Neural progenitor cell (in vitro differentiated cells): ENCODE measurements at regions not wholly inside any gene's neighbourhood (a gene's known extent, or its start where the extent isn't known, plus 50 kb on each side); places are given as distances from the start of the nearest gene placed in this dataset.

Experiments
- DNase-seq: peaks from one replicate; pipeline ENCODE4 v3.0.0-alpha.2; 2016; ENCODE audit warnings: low spot score
- H2AFZ ChIP-seq: fragments of 200-600 bp; sonication (generic); replicated peaks from 2 replicates; pipeline ENCODE4 v1.6.1; 2016; ENCODE audit warnings: antibody characterized with exemption
- H3F3A ChIP-seq: fragments of 200-600 bp; sonication (generic); 2 replicates; pipeline ENCODE4 v1.6.1; 2016; ENCODE audit warnings: antibody characterized with exemption, low read depth
- H3K27ac ChIP-seq: fragments of 200-600 bp; sonication (generic); 2 replicates; pipeline ENCODE4 v1.5.1; 2016; ENCODE audit warnings: mild to moderate bottlenecking
- H3K27me3 ChIP-seq: fragments of 200-600 bp; sonication (generic); 2 replicates; pipeline ENCODE4 v1.6.1; 2016; ENCODE audit warnings: mild to moderate bottlenecking, moderate library complexity
- H3K36me3 ChIP-seq: fragments of 200-600 bp; sonication (generic); 2 replicates; pipeline ENCODE4 v1.5.1; 2016
- H3K4me1 ChIP-seq: fragments of 200-600 bp; sonication (generic); 2 replicates; pipeline ENCODE4 v1.6.1; 2016; ENCODE audit warnings: mixed run types
- H3K4me2 ChIP-seq: fragments of 200-600 bp; sonication (generic); 2 replicates; pipeline ENCODE4 v1.6.1; 2016
- H3K4me3 ChIP-seq: fragments of 200-600 bp; sonication (generic); 2 replicates; pipeline ENCODE4 v1.5.1; 2016
- H3K79me2 ChIP-seq: fragments of 200-600 bp; sonication (generic); 2 replicates; pipeline ENCODE4 v1.6.1; 2016; ENCODE audit warnings: low read depth
- H3K9ac ChIP-seq: fragments of 200-600 bp; sonication (generic); 2 replicates; pipeline ENCODE4 v1.6.1; 2016
- H3K9me3 ChIP-seq: fragments of 200-600 bp; sonication (generic); 2 replicates; pipeline ENCODE4 v1.5.1; 2016; ENCODE audit warnings: low read depth
- H4K20me1 ChIP-seq: fragments of 200-600 bp; sonication (generic); 2 replicates; pipeline ENCODE4 v1.6.1; 2016; ENCODE audit warnings: low read depth
- H3K27ac Mint-ChIP-seq: 3 replicates; pipeline ENCODE4 v1.8.0; 2021; ENCODE audit warnings: mixed read lengths
- H3K27me3 Mint-ChIP-seq: 2 replicates; pipeline ENCODE4 v1.8.0; 2022; ENCODE audit warnings: low read depth, mild to moderate bottlenecking, inconsistent platforms, moderate library complexity, mixed read lengths; ENCODE audit not compliant: insufficient read depth
- H3K36me3 Mint-ChIP-seq: 3 replicates; pipeline ENCODE4 v1.8.0; 2021; ENCODE audit warnings: mixed read lengths
- H3K4me1 Mint-ChIP-seq: 3 replicates; pipeline ENCODE4 v1.8.0; 2021; ENCODE audit warnings: mixed read lengths
- H3K4me3 Mint-ChIP-seq: 3 replicates; pipeline ENCODE4 v1.8.0; 2021; ENCODE audit warnings: mild to moderate bottlenecking, moderate library complexity, mixed read lengths
- H3K9me3 Mint-ChIP-seq: 3 replicates; pipeline ENCODE4 v1.8.0; 2020; ENCODE audit warnings: mixed read lengths
- EZH2 ChIP-seq: fragments of 200-600 bp; sonication (generic); IDR thresholded peaks from 2 replicates; pipeline ENCODE4 v1.6.1; 2017; ENCODE audit warnings: antibody characterized with exemption, mild to moderate bottlenecking, moderate library complexity
- EZH2phosphoT487 ChIP-seq: fragments of 200-600 bp; sonication (generic); IDR thresholded peaks from 2 replicates; pipeline ENCODE4 v1.6.1; 2017; ENCODE audit warnings: antibody characterized with exemption
- TF ChIP-seq, protein P1 (sequence below): fragments of 200-600 bp; sonication (generic); IDR thresholded peaks from 2 replicates; pipeline ENCODE4 v1.5.1; 2017; ENCODE audit warnings: antibody characterized with exemption, mild to moderate bottlenecking

DNA sequence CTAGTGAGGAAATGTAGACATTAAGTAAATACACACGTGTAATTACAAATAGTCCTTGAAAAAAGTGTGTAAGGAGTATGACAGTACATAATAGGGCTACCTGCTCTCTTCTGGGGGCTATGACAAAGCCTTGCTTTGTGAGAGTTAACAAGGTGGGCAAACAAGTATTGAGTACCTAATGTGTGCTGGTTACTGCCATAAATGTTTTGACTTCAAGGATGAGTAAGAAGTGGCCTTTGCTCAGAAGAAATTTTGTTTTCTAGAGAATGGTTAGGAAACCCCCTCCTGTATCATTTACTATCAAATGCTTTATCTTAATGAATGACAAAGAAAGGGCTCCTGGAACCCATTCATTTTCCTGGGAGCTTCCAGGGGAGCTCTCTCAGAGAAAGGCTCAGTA, 167.0 kb upstream of the CASK start:
- H2AFZ ChIP-seq = no peak overlapping the region

DNA sequence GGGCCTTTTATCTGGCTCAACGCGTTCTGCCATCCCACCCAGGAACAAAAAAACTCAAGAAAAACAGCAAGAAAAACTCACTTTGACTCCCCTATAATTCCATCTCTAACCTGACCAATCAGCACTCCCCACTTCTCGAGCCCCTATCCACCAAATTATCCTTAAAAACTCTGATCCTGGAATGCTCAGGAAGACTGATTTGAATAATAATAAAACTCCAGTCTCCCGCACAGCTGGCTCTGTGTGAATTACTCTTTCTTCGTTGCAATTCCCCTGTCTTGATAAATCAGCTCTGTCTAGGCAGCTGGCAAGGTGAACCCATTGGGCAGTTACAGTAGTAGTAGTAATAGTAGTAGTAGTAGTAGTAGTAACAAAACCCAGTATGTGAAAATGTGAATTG, 165.7 kb upstream of the CASK start:
- Histone ChIP-seq H2AFZ (peak overlapping the region; percentile 30), H3K79me2 (no peaks in the 10 kb centered on the region), H3K4me1 (peaks cover 45% of the 10 kb centered on the region), H3K27ac (peak overlapping the region; percentile 65), H3K36me3 (no peaks in the 10 kb centered on the region), H3K27me3 (no peaks in the 10 kb centered on the region), H3K9me3 (no peaks in the 10 kb centered on the region), H3K4me3 (no peak overlapping the region), H3K4me2 (peak overlapping the region; percentile 25), H3K9ac (no peak overlapping the region), H3F3A (peaks cover 24% of the 10 kb centered on the region), H4K20me1 (no peaks in the 10 kb centered on the region)
- no peaks in the 10 kb centered on the region for H3K36me3 Mint-ChIP-seq
- H3K27me3 Mint-ChIP-seq = no peaks in the 10 kb centered on the region
- DNase-seq = peak; percentile 47
- TF ChIP-seq EZH2phosphoT487 (no peak), EZH2 (no peak)
- TF ChIP-seq, protein P1, sequence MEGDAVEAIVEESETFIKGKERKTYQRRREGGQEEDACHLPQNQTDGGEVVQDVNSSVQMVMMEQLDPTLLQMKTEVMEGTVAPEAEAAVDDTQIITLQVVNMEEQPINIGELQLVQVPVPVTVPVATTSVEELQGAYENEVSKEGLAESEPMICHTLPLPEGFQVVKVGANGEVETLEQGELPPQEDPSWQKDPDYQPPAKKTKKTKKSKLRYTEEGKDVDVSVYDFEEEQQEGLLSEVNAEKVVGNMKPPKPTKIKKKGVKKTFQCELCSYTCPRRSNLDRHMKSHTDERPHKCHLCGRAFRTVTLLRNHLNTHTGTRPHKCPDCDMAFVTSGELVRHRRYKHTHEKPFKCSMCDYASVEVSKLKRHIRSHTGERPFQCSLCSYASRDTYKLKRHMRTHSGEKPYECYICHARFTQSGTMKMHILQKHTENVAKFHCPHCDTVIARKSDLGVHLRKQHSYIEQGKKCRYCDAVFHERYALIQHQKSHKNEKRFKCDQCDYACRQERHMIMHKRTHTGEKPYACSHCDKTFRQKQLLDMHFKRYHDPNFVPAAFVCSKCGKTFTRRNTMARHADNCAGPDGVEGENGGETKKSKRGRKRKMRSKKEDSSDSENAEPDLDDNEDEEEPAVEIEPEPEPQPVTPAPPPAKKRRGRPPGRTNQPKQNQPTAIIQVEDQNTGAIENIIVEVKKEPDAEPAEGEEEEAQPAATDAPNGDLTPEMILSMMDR = no peak
- H3K4me3 Mint-ChIP-seq = no peak overlapping the region
- no peak overlapping the region for H3K27ac Mint-ChIP-seq
- peaks cover 15% of the 10 kb centered on the region for H3K4me1 Mint-ChIP-seq
- H3K9me3 Mint-ChIP-seq = no peaks in the 10 kb centered on the region

More for the DNA sequence above, 167.0 kb upstream of the CASK start:
- no peaks in the 10 kb centered on the region for H3K9me3 Mint-ChIP-seq
- Histone ChIP-seq H3K27me3 (no peaks in the 10 kb centered on the region), H3F3A (peaks cover 24% of the 10 kb centered on the region), H3K79me2 (no peaks in the 10 kb centered on the region), H3K9ac (no peak overlapping the region), H3K4me1 (peaks cover 45% of the 10 kb centered on the region), H4K20me1 (no peaks in the 10 kb centered on the region), H3K9me3 (no peaks in the 10 kb centered on the region), H3K36me3 (no peaks in the 10 kb centered on the region), H3K4me2 (peak overlapping the region; percentile 25), H3K4me3 (no peak overlapping the region), H3K27ac (no peak overlapping the region)
- no peaks in the 10 kb centered on the region for H3K27me3 Mint-ChIP-seq
- no peaks in the 10 kb centered on the region for H3K36me3 Mint-ChIP-seq
- peaks cover 15% of the 10 kb centered on the region for H3K4me1 Mint-ChIP-seq
- no peak for DNase-seq
- no peak overlapping the region for H3K4me3 Mint-ChIP-seq
- no peak overlapping the region for H3K27ac Mint-ChIP-seq
- TF ChIP-seq, protein P1 = no peak
- TF ChIP-seq EZH2 = no peak

- H3K4me3 Mint-ChIP-seq = no peak overlapping the region
- H3K27ac Mint-ChIP-seq = no peak overlapping the region
- Histone ChIP-seq H3K4me2 (no peak overlapping the region), H3K79me2 (no peaks in the 10 kb centered on the region), H3K4me1 (peaks cover 40% of the 10 kb centered on the region), H2AFZ (no peak overlapping the region), H3K9ac (no peak overlapping the region), H4K20me1 (no peaks in the 10 kb centered on the region), H3K9me3 (no peaks in the 10 kb centered on the region), H3K27me3 (no peaks in the 10 kb centered on the region), H3F3A (peaks cover 24% of the 10 kb centered on the region), H3K27ac (no peak overlapping the region), H3K4me3 (no peak overlapping the region), H3K36me3 (no peaks in the 10 kb centered on the region)
- H3K9me3 Mint-ChIP-seq = no peaks in the 10 kb centered on the region
- no peaks in the 10 kb centered on the region for H3K27me3 Mint-ChIP-seq
- peaks cover 15% of the 10 kb centered on the region for H3K4me1 Mint-ChIP-seq
- DNase-seq = peak; percentile 28
- H3K36me3 Mint-ChIP-seq = no peaks in the 10 kb centered on the region
- TF ChIP-seq EZH2phosphoT487 = no peak
- TF ChIP-seq, protein P1 = peak; percentile 53
Measured at GRCh38 chrX:42087960-42088359, 164.6 kb upstream of the CASK start.
